WI38 (cell line): ENCODE measurements at regions not wholly inside any gene's neighbourhood (a gene's known extent, or its start where the extent isn't known, plus 50 kb on each side); places are given as distances from the start of the nearest gene placed in this dataset.
A peak's percentile ranks its signal among the peaks of the same experiment; 100 is the strongest.
"Not testable (repeated sequence)": the region's sequence is repeated elsewhere in the genome, so short reads cannot be mapped to it uniquely, and the experiment has no call there.

Experiments used
- H3K4me3 ChIP-seq: 2 replicates; pipeline ENCODE4 v1.5.1; 2011; ENCODE audit warnings: low read depth, mild to moderate bottlenecking, control low read depth, low read length
- TF ChIP-seq, protein P1 (sequence below): IDR thresholded peaks from 2 replicates; pipeline ENCODE4 v1.5.1; 2012; ENCODE audit warnings: low read depth, mild to moderate bottlenecking, control low read depth, low read length

DNA sequence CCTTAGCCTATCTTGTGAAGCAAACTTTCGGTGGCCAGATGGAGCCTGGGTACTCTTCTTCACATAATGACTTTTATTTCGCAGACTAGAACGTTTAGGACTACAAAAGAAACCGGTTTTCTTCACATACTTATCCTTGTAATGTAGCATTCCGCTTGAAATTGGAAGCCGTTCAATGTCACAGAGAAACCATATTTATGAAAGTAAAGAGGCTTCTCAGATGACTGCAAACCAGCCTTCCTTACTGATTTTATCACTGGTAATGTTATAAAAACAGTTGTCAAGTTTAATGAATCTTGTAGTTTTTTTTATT lies 94.1 kb downstream of the PPIAL4G start:
- TF ChIP-seq, protein P1, sequence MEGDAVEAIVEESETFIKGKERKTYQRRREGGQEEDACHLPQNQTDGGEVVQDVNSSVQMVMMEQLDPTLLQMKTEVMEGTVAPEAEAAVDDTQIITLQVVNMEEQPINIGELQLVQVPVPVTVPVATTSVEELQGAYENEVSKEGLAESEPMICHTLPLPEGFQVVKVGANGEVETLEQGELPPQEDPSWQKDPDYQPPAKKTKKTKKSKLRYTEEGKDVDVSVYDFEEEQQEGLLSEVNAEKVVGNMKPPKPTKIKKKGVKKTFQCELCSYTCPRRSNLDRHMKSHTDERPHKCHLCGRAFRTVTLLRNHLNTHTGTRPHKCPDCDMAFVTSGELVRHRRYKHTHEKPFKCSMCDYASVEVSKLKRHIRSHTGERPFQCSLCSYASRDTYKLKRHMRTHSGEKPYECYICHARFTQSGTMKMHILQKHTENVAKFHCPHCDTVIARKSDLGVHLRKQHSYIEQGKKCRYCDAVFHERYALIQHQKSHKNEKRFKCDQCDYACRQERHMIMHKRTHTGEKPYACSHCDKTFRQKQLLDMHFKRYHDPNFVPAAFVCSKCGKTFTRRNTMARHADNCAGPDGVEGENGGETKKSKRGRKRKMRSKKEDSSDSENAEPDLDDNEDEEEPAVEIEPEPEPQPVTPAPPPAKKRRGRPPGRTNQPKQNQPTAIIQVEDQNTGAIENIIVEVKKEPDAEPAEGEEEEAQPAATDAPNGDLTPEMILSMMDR = no peak
- H3K4me3 ChIP-seq = peak overlapping the region; percentile 42

DNA sequence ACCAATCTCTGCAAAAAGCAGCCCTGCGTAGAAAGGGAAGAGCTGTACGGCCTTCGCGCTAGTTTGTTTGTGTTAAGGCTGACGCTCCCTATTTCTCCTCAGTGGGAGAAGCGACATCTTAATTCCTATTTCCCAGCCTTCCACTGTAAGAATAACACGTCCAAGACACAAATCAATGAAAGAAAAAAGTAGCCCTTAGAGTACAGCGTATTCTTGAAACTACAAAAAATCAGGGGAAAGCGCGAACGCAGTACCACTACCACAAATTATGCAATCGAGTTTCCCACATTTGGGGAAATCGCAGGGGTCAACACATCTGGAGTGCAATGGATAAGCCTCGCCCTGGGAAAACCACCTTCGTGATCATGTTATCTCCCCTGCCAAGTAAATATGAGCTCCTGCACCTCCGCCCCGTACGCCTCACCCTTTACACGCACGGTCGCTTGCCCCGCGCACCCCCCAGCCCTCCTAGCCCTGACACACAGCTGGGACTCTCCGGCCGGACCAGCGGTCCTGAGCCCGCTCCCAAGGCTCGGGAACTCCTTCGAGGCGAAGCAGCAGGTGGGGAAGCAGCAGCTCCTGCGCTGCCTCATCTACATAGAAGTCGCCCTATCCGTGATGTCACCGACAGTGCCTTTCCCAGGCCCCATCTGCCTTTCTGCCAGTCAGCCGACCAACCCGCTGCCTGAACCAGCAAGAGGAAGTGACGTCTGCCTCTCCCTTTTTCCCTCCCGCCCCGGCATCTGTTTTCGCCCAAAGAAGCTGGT lies 94.7 kb downstream of the PPIAL4G start:
- peak overlapping the region; percentile 42 for H3K4me3 ChIP-seq
- TF ChIP-seq, protein P1 = no peak

DNA sequence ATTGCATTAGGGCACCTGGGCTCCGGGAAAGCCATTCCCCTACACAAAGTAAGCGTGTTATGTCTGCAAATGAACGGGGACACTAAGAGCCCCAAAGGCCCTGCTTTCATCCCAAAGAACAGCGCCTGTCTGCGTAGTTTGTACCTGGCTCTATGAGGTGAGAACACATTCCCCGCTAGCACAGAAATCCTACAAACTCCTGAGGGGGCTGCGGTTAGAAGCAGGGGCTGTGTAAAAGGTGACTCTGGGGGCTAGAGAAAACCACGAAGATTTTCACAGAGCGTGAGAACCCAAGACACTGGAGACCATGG lies 95.2 kb downstream of the PPIAL4G start:
- not testable (repeated sequence) for H3K4me3 ChIP-seq

DNA sequence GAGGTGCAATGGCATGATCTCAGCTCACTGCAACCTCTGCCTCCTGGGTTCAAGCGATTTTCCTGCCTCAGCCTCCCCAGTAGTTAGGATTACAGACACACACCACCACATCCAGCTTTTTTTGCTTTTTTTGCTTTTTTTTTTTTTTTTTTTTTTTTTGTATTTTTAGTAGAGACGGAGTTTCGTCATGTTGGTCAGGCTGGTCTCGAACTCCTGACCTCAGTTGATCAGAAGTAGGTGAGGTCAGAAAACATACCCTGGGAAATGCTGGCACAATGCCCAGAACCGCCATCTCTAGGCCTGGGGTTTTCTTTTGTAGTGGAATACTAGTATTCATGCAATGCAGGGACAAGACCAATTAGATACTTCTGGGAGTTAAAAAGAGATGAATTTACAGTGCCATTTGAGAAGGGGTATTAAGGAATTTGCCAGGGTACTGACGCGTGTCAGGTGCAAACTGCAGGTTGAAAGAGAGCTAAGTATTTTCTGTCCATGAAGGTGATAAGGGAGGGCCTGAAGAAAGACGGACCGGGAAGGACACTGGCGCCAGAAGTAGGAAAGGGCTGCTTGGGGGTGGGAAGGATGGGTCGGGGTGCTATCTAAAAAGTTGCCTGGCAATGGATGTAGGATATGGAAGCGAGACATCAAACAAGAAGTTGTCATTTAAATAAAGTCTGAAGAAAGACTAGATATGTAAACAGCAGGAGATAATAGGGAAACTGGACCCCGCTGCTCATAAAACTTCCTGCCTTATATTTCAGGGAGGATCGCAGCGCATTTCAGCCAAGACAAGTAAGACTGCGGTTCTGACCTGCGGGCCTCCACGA lies 95.8 kb downstream of the PPIAL4G start:
- H3K4me3 ChIP-seq = not testable (repeated sequence)

DNA sequence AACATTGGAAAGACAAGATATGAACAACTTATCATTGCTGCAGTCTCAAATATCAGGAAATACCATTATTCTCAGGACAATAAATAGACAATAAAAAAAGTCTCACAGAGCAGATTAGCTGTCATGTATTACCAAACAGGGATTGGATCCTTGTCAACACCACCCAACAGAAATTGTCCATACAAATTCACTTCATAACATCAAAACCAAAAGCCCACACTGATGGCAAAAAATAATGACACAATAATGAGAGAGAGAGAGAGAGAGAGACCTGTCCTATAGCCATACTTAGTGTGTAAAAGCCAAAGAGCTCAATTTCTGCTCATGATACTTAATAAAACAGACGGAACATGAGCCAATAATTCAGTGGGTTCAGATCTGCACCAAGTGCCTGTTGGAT lies 96.5 kb downstream of the PPIAL4G start:
- TF ChIP-seq, protein P1 = no peak
- no peak overlapping the region for H3K4me3 ChIP-seq

DNA sequence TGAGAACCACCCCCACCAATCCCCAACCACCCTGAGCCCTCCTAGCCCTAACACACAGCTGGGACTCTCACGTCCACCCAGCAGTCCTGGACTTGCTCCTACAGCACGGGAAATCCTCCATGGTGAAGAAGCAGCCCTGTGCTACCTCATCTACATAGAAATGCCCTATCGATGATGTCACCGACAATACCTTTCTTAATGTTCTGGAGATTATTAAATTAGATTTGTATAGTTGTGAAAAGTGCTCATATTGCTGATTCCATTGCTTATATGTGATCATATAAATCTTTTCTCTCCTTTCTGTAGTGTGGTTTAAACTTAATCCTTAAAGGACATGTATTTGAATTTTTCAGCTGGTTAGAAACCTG lies 97.1 kb downstream of the PPIAL4G start:
- not testable (repeated sequence) for H3K4me3 ChIP-seq

DNA sequence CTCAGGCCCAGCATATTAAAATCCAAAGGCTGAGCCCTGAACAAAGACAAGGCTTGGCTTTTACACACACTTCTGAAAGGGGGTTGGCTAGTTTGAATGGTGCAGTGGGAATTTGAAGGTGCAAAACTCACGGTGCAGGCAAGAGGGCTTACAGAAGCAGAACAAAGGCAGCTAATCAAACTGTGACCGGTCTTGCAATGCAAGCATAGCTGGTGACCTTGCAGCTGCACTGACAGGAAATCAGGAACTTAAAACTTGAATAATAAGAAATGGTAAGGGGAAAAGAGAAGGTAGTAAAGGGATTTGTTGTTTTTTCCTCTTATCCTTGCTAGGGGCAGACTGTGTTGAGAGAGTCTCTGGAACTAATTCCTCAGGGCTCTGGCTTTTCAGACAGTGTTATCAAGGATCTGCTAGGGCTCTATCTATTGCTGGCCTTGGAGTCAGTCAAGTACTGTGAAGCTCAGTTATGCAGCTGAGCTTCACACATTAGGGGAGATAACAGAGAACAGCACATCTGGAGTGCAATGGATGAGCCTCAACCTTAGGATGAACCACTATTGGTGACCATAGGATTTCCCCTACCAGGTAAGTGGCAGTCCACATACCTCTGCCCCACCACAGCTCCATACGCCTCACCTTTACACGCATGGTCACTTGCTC lies 97.6 kb downstream of the PPIAL4G start:
- H3K4me3 ChIP-seq = no peak overlapping the region
- TF ChIP-seq, protein P1 = no peak

DNA sequence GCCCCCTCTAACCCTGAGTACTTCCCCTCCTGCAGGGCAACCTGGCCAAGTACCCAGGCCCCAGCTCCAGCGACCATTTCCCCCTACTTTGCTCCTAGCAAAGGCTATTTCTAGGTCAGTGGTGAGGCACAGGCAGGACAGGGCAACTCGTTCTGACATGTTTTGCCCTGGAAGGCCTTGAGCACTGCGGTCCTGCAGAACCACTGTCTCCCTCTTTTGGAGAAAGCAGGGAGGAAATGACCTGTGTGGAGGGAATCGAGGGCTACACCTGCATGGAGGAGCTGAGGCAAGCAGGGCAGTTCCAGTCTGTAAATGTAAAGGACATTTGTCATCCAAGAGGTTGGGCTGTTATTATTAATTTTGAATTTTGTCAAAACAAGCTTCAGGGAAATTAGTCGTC lies 99.1 kb downstream of the PPIAL4G start:
- no peak overlapping the region for H3K4me3 ChIP-seq
- TF ChIP-seq, protein P1 = no peak
